Fibroblast of peridontal ligament (primary cell): ENCODE measurements at regions not wholly inside any gene's neighbourhood (a gene's known extent, or its start where the extent isn't known, plus 50 kb on each side); places are given as distances from the start of the nearest gene placed in this dataset.
A peak's percentile ranks its signal among the peaks of the same experiment; 100 is the strongest.

ENCODE experiments used
- DNase-seq: peaks from one replicate; pipeline ENCODE4 v3.0.0-alpha.2; 2010; ENCODE audit errors: extremely low read depth

GRCh38 chr13:53683608-53684007 is 655.0 kb downstream of the OLFM4 start:
- DNase-seq, result no peak

GRCh38 chr13:53691417-53691816 is 662.8 kb downstream of the OLFM4 start:
- DNase-seq, result no peak

GRCh38 chr13:53694814-53695532 is 666.4 kb downstream of the OLFM4 start:
- DNase-seq, result no peak

GRCh38 chr13:53703371-53704080 is 674.9 kb downstream of the OLFM4 start:
- DNase-seq, result no peak

- DNase-seq, result no peak
Measured at GRCh38 chr13:53719281-53719680, 690.7 kb downstream of the OLFM4 start.

GRCh38 chr13:53732664-53733063 is 704.1 kb downstream of the OLFM4 start:
- no peak for DNase-seq

GRCh38 chr13:53743906-53744305 is 715.3 kb downstream of the OLFM4 start:
- DNase-seq, result no peak

GRCh38 chr13:53747825-53748224 is 719.2 kb downstream of the OLFM4 start:
- no peak for DNase-seq

- DNase-seq, result no peak
Measured at GRCh38 chr13:53749306-53749705, 720.7 kb downstream of the OLFM4 start.

- no peak for DNase-seq
Measured at GRCh38 chr13:53759016-53759415, 730.4 kb downstream of the OLFM4 start.

GRCh38 chr13:53775807-53776206 is 747.2 kb downstream of the OLFM4 start:
- no peak for DNase-seq

- DNase-seq, result no peak
Measured at GRCh38 chr13:53778937-53779336, 750.3 kb downstream of the OLFM4 start.

- no peak for DNase-seq
Measured at GRCh38 chr13:53781941-53782340, 753.3 kb downstream of the OLFM4 start.

- peak; percentile 40 for DNase-seq
Measured at GRCh38 chr13:53782488-53782961, 753.9 kb downstream of the OLFM4 start.

- no peak for DNase-seq
Measured at GRCh38 chr13:53783471-53783870, 754.9 kb downstream of the OLFM4 start.

- DNase-seq, result no peak
Measured at GRCh38 chr13:53788286-53788685, 759.7 kb downstream of the OLFM4 start.

GRCh38 chr13:53800011-53800410 is 771.4 kb downstream of the OLFM4 start:
- DNase-seq, result no peak

- no peak for DNase-seq
Measured at GRCh38 chr13:53807251-53807834, 778.7 kb downstream of the OLFM4 start.

GRCh38 chr13:53821632-53822031 is 793.0 kb downstream of the OLFM4 start:
- DNase-seq, result no peak

GRCh38 chr13:53822136-53822535 is 793.5 kb downstream of the OLFM4 start:
- DNase-seq, result no peak

GRCh38 chr13:53839461-53839860 is 810.8 kb downstream of the OLFM4 start:
- DNase-seq, result no peak

GRCh38 chr13:53844473-53845146 is 816.0 kb downstream of the OLFM4 start:
- no peak for DNase-seq
